ENCODE measurements at regions not wholly inside any gene's neighbourhood (a gene's known extent, or its start where the extent isn't known, plus 50 kb on each side); places are given as distances from the start of the nearest gene placed in this dataset.

GRCh38 chr20:3325864-3326263, 81.6 kb downstream of the DNAAF9 start:
- ATAC-seq (replicated peaks in 1 of 2): no peak
- DNase-seq: no peak
- Mint-ChIP-seq H3K27ac (no peak overlapping the region), H3K27me3 (ENCODE audit: low read depth) (no peaks in the 10 kb centered on the region), H3K9me3 (no peaks in the 10 kb centered on the region), H3K4me3 (no peak overlapping the region), H3K4me1 (ENCODE audit: low read depth) (no peaks in the 10 kb centered on the region), H3K36me3 (ENCODE audit: insufficient read depth in 2 of 2) (no peaks in the 10 kb centered on the region)

GRCh38 chr20:3323398-3323797, 84.1 kb downstream of the DNAAF9 start:
- no peaks in the 10 kb centered on the region for H3K36me3 Mint-ChIP-seq (ENCODE audit: insufficient read depth in 2 of 2)
- no peaks in the 10 kb centered on the region for H3K4me1 Mint-ChIP-seq (ENCODE audit: low read depth)
- H3K27me3 Mint-ChIP-seq (ENCODE audit: low read depth): no peaks in the 10 kb centered on the region
- no peak overlapping the region for H3K4me3 Mint-ChIP-seq
- ATAC-seq (replicated peaks in 1 of 2): no peak
- no peaks in the 10 kb centered on the region for H3K9me3 Mint-ChIP-seq
- no peak overlapping the region for H3K27ac Mint-ChIP-seq
- no peak for DNase-seq

GRCh38 chr20:3318226-3318884, 79.4 kb upstream of the SLC4A11 start:
- no peak for ATAC-seq (replicated peaks in 1 of 2)
- no peaks in the 10 kb centered on the region for H3K9me3 Mint-ChIP-seq
- H3K27ac Mint-ChIP-seq: no peak overlapping the region
- no peak overlapping the region for H3K4me3 Mint-ChIP-seq
- no peaks in the 10 kb centered on the region for H3K36me3 Mint-ChIP-seq (ENCODE audit: insufficient read depth in 2 of 2)
- no peak for DNase-seq
- H3K4me1 Mint-ChIP-seq (ENCODE audit: low read depth): no peaks in the 10 kb centered on the region
- no peaks in the 10 kb centered on the region for H3K27me3 Mint-ChIP-seq (ENCODE audit: low read depth)

GRCh38 chr20:3316136-3316535, 77.1 kb upstream of the SLC4A11 start:
- DNase-seq (no peak), ATAC-seq (replicated peaks in 1 of 2) (no peak)
- Mint-ChIP-seq H3K27ac (no peak overlapping the region), H3K36me3 (ENCODE audit: insufficient read depth in 2 of 2) (no peaks in the 10 kb centered on the region), H3K4me3 (no peak overlapping the region), H3K27me3 (ENCODE audit: low read depth) (no peaks in the 10 kb centered on the region), H3K9me3 (no peaks in the 10 kb centered on the region), H3K4me1 (ENCODE audit: low read depth) (no peaks in the 10 kb centered on the region)

- Mint-ChIP-seq H3K36me3 (ENCODE audit: insufficient read depth in 2 of 2) (no peaks in the 10 kb centered on the region), H3K27ac (no peak overlapping the region), H3K27me3 (ENCODE audit: low read depth) (no peaks in the 10 kb centered on the region), H3K4me1 (ENCODE audit: low read depth) (no peaks in the 10 kb centered on the region), H3K4me3 (no peak overlapping the region), H3K9me3 (no peaks in the 10 kb centered on the region)
- ATAC-seq (replicated peaks in 1 of 2) (no peak), DNase-seq (no peak)
Measured at GRCh38 chr20:3315136-3315535, 76.1 kb upstream of the SLC4A11 start.

- Mint-ChIP-seq H3K27me3 (ENCODE audit: low read depth) (no peaks in the 10 kb centered on the region), H3K27ac (no peak overlapping the region), H3K4me1 (ENCODE audit: low read depth) (no peaks in the 10 kb centered on the region), H3K36me3 (ENCODE audit: insufficient read depth in 2 of 2) (no peaks in the 10 kb centered on the region), H3K4me3 (no peak overlapping the region), H3K9me3 (no peaks in the 10 kb centered on the region)
- no peak for ATAC-seq (replicated peaks in 1 of 2)
- DNase-seq: no peak
Measured at GRCh38 chr20:3314391-3314790, 75.4 kb upstream of the SLC4A11 start.

- no peaks in the 10 kb centered on the region for H3K27me3 Mint-ChIP-seq (ENCODE audit: low read depth)
- H3K27ac Mint-ChIP-seq: no peak overlapping the region
- DNase-seq: no peak
- no peaks in the 10 kb centered on the region for H3K36me3 Mint-ChIP-seq (ENCODE audit: insufficient read depth in 2 of 2)
- no peaks in the 10 kb centered on the region for H3K4me1 Mint-ChIP-seq (ENCODE audit: low read depth)
- no peak overlapping the region for H3K4me3 Mint-ChIP-seq
- ATAC-seq (replicated peaks in 1 of 2): no peak
- no peaks in the 10 kb centered on the region for H3K9me3 Mint-ChIP-seq
Measured at GRCh38 chr20:3313683-3314065, 74.7 kb upstream of the SLC4A11 start.

- ATAC-seq (replicated peaks in 1 of 2) (no peak), DNase-seq (no peak)
- Mint-ChIP-seq H3K27ac (no peak overlapping the region), H3K4me1 (ENCODE audit: low read depth) (no peaks in the 10 kb centered on the region), H3K27me3 (ENCODE audit: low read depth) (no peaks in the 10 kb centered on the region), H3K4me3 (no peak overlapping the region), H3K9me3 (no peaks in the 10 kb centered on the region), H3K36me3 (ENCODE audit: insufficient read depth in 2 of 2) (no peaks in the 10 kb centered on the region)
Measured at GRCh38 chr20:3312940-3313682, 74.1 kb upstream of the SLC4A11 start.

GRCh38 chr20:3311623-3312022, 72.6 kb upstream of the SLC4A11 start:
- Mint-ChIP-seq H3K9me3 (no peaks in the 10 kb centered on the region), H3K36me3 (ENCODE audit: insufficient read depth in 2 of 2) (no peaks in the 10 kb centered on the region)

GRCh38 chr20:3309226-3309625, 70.2 kb upstream of the SLC4A11 start:
- no peak overlapping the region for H3K27ac Mint-ChIP-seq
- no peaks in the 10 kb centered on the region for H3K9me3 Mint-ChIP-seq
- H3K36me3 Mint-ChIP-seq (ENCODE audit: insufficient read depth in 2 of 2): no peaks in the 10 kb centered on the region
- no peak overlapping the region for H3K4me3 Mint-ChIP-seq
- H3K27me3 Mint-ChIP-seq (ENCODE audit: low read depth): no peaks in the 10 kb centered on the region
- DNase-seq (no peak), ATAC-seq (replicated peaks in 1 of 2) (no peak)
- H3K4me1 Mint-ChIP-seq (ENCODE audit: low read depth): no peaks in the 10 kb centered on the region

More at GRCh38 chr20:3311623-3312022, 72.6 kb upstream of the SLC4A11 start:
- Mint-ChIP-seq H3K4me3 (no peak overlapping the region), H3K27ac (no peak overlapping the region), H3K4me1 (ENCODE audit: low read depth) (no peaks in the 10 kb centered on the region), H3K27me3 (ENCODE audit: low read depth) (no peaks in the 10 kb centered on the region)
- ATAC-seq (replicated peaks in 1 of 2) (no peak), DNase-seq (no peak)

- Mint-ChIP-seq H3K9me3 (no peaks in the 10 kb centered on the region), H3K4me1 (ENCODE audit: low read depth) (no peaks in the 10 kb centered on the region), H3K36me3 (ENCODE audit: insufficient read depth in 2 of 2) (no peaks in the 10 kb centered on the region), H3K4me3 (no peak overlapping the region), H3K27ac (no peak overlapping the region), H3K27me3 (ENCODE audit: low read depth) (no peaks in the 10 kb centered on the region)
- ATAC-seq (replicated peaks in 1 of 2): no peak
- no peak for DNase-seq
Measured at GRCh38 chr20:3307725-3308124, 68.7 kb upstream of the SLC4A11 start.

- no peaks in the 10 kb centered on the region for H3K27me3 Mint-ChIP-seq (ENCODE audit: low read depth)
- no peaks in the 10 kb centered on the region for H3K9me3 Mint-ChIP-seq
- no peak overlapping the region for H3K4me3 Mint-ChIP-seq
- DNase-seq: no peak
- no peak for ATAC-seq (replicated peaks in 1 of 2)
- no peaks in the 10 kb centered on the region for H3K4me1 Mint-ChIP-seq (ENCODE audit: low read depth)
- no peak overlapping the region for H3K27ac Mint-ChIP-seq
- no peaks in the 10 kb centered on the region for H3K36me3 Mint-ChIP-seq (ENCODE audit: insufficient read depth in 2 of 2)
Measured at GRCh38 chr20:3307078-3307477, 68.1 kb upstream of the SLC4A11 start.

- Mint-ChIP-seq H3K36me3 (ENCODE audit: insufficient read depth in 2 of 2) (no peaks in the 10 kb centered on the region), H3K4me1 (ENCODE audit: low read depth) (no peaks in the 10 kb centered on the region), H3K27me3 (ENCODE audit: low read depth) (no peaks in the 10 kb centered on the region), H3K9me3 (no peaks in the 10 kb centered on the region), H3K4me3 (no peak overlapping the region), H3K27ac (no peak overlapping the region)
- ATAC-seq (replicated peaks in 1 of 2) (no peak), DNase-seq (no peak)
Measured at GRCh38 chr20:3306068-3306467, 67.1 kb upstream of the SLC4A11 start.

- ATAC-seq (replicated peaks in 1 of 2): no peak
- H3K9me3 Mint-ChIP-seq: no peaks in the 10 kb centered on the region
Measured at GRCh38 chr20:3304456-3304855, 65.5 kb upstream of the SLC4A11 start.

More at GRCh38 chr20:3304456-3304855, 65.5 kb upstream of the SLC4A11 start:
- no peaks in the 10 kb centered on the region for H3K36me3 Mint-ChIP-seq (ENCODE audit: insufficient read depth in 2 of 2)
- no peaks in the 10 kb centered on the region for H3K27me3 Mint-ChIP-seq (ENCODE audit: low read depth)
- H3K27ac Mint-ChIP-seq: no peak overlapping the region
- no peak for DNase-seq
- no peak overlapping the region for H3K4me3 Mint-ChIP-seq
- H3K4me1 Mint-ChIP-seq (ENCODE audit: low read depth): no peaks in the 10 kb centered on the region

All from activated T-cell treated with anti-CD3 and anti-CD28 coated beads, Interleukin-2, amount 50 U/mL, for 72 hours (primary cell).